ENCODE measurements at regions not wholly inside any gene's neighbourhood (a gene's known extent, or its start where the extent isn't known, plus 50 kb on each side); places are given as distances from the start of the nearest gene placed in this dataset.
"Not testable (repeated sequence)": the region's sequence is repeated elsewhere in the genome, so short reads cannot be mapped to it uniquely, and the experiment has no call there.

DNA sequence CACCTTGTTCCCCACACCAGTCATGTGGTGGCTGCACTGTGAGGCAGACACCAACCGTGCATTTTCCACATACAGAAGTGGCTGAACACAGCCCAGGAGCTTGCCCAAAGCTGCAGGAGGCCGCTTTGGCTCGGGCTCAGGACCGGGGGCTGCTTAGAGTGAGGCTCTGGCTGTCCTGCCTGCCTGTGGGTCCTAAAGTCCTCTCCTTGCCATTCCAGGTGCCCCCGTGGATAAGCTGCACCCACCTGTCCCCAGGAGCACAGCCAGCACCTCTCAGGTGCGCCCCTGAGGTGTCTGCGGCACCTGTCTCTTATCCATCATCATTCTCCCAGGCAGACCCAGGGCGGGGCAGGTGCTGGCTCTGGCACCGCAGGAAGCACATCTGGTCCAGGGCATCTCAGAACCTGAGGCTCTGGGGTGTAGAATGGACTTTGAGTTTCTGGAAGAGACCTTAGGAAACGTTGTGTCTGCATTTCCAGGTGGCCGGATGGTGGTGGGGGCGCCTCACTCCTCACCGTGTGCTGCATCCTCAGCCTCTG is 180.5 kb upstream of the ZNF469 start:
- Histone ChIP-seq H3K27ac (no peak overlapping the region), H3K27me3 (no peaks in the 10 kb centered on the region), H3K4me3 (no peak overlapping the region), H3K9me3 (no peaks in the 10 kb centered on the region), H3K36me3 (no peaks in the 10 kb centered on the region), H3K4me1 (no peaks in the 10 kb centered on the region)
- intact Hi-C loops (cut with DNase I; ENCODE audit: low total_unique reads), result no loop called here
- DNase-seq, result no peak
- 70 to 76% (median 72%) methylated on average over 10 to 13 of the region's 13 CpGs for WGBS, 5 donors
- TF ChIP-seq POLR2A (IDR thresholded peaks at IDR 0.05) (no peak), EP300 (IDR thresholded peaks at IDR 0.05) (no peak), POLR2AphosphoS5 (IDR thresholded peaks at IDR 0.05) (no peak)
- TF ChIP-seq, protein P1, sequence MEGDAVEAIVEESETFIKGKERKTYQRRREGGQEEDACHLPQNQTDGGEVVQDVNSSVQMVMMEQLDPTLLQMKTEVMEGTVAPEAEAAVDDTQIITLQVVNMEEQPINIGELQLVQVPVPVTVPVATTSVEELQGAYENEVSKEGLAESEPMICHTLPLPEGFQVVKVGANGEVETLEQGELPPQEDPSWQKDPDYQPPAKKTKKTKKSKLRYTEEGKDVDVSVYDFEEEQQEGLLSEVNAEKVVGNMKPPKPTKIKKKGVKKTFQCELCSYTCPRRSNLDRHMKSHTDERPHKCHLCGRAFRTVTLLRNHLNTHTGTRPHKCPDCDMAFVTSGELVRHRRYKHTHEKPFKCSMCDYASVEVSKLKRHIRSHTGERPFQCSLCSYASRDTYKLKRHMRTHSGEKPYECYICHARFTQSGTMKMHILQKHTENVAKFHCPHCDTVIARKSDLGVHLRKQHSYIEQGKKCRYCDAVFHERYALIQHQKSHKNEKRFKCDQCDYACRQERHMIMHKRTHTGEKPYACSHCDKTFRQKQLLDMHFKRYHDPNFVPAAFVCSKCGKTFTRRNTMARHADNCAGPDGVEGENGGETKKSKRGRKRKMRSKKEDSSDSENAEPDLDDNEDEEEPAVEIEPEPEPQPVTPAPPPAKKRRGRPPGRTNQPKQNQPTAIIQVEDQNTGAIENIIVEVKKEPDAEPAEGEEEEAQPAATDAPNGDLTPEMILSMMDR (IDR thresholded peaks at IDR 0.05), result no peak

DNA sequence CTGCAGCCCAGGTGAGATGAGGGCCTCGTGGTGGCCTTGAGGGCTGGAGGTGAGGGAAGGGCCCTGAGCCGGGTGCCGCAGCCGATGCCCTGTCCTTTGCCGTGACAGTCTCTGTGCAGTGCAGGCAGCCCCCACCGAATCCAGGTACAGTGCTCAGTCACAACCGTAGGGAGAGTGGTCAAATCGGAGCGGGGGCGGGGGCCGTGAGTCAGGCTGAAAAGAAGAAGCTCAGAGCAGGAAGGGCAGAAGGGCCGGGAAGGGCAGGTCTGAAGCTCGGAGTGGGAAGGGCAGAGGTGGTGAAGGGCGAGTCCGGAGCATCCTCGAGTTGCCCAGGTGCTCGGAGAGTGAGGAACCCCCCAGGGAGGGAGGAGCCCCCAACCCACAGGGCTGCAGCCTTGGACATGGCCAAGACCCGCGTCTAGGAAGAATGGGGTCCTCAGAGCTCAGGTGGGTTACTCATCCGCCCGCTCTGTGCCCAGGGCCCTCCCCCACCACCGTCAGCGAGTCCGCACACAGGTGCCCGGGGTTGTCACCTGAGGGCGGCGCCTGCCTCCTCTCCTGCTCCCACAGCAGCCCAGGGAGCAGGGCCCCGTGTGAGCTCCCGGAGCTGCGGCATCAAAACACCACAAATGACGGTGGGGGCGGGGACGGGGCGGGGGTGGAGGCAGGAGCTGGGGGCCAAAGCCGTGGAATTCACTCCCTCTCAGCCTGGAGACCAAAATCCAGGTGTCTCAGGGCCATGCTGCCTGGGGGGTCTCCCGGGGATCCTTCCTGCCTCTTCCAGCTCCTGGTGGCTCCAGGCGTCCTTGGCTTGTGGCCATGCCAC is 179.7 kb upstream of the ZNF469 start:
- H3K4me3 ChIP-seq; H3K27me3 ChIP-seq; H3K36me3 ChIP-seq; DNase-seq; intact Hi-C loops (cut with DNase I; ENCODE audit: low total_unique reads); H3K27ac ChIP-seq; H3K9me3 ChIP-seq; H3K4me1 ChIP-seq: not testable (repeated sequence)
- WGBS, 5 donors, result 84 to 90% (median 85%) methylated on average over 21 to 37 of the region's 37 CpGs

DNA sequence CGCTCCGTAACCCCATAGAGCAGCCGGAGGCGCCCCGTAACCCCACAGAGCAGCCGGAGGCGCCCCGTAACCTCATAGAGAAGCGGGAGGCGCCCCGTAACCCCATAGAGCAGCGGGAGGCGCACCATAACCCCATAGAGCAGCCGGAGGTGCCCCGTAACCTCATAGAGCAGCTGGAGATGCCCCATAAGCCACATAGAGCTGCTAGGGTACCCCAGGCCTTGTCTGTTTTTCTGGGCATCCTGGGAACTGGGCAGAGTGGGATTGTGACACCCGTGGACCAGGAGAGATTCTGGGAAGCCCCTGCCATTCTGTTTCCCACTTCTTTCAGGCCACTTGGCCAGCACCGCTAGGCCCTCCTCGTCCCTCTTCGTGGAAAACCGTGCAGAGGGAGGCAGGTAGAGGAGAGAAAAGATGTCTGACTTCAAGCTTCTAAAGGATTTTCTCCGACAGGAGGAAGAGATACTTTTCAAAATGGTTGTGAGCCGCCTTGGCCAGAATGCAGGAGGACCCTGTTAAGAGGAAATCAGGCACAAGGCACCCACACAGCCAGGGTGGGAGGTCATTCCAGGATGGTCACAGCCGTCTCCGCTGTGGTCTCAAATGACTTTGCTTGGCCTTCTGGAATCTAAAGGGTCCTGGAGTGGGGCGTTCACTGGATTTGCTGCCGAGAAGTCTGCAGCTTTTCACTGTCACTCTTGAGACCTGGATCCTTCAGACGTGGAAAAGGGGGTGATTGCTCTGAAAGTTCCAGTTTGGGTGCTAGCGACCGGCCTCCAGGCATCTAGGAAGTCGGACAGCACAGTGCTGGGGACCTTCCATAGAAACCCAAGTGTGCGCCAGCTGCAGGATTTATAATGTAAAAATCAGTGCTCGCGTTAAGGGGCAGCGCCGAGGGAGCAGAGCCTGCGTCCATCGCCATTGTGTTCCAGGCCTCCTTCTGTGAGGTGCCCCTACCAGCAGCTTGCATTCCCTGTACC is 178.3 kb upstream of the ZNF469 start:
- H3K36me3 ChIP-seq; H3K27me3 ChIP-seq; H3K9me3 ChIP-seq; intact Hi-C loops (cut with DNase I; ENCODE audit: low total_unique reads); H3K27ac ChIP-seq; DNase-seq; H3K4me1 ChIP-seq; H3K4me3 ChIP-seq: not testable (repeated sequence)
- WGBS, 5 donors, result 79 to 88% (median 86%) methylated on average over 21 to 37 of the region's 37 CpGs

DNA sequence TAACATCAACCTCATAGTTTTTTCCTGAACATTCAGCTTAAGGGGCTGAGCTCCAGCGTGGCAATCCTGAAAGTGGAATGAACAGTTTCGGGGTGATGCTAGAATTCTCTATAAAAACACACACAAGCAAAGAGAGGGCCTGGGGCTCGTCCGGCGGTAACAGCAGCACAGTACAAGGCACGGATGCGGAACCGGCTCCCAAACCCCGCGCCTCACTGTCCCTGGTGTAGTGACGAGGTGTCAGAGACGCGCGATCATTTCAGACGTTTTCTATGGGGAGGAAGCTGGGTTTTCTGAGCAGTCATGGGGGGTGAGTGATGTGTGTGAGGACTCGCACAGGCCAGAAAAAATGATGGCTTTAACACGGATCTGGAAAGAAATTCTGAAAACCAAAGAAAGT is 177.3 kb upstream of the ZNF469 start:
- DNase-seq; H3K36me3 ChIP-seq; H3K4me3 ChIP-seq; intact Hi-C loops (cut with DNase I; ENCODE audit: low total_unique reads); H3K9me3 ChIP-seq; H3K27ac ChIP-seq; H3K4me1 ChIP-seq; H3K27me3 ChIP-seq: not testable (repeated sequence)
- 90 to 92% (median 91%) methylated on average over 17 of the region's 17 CpGs for WGBS, 5 donors

DNA sequence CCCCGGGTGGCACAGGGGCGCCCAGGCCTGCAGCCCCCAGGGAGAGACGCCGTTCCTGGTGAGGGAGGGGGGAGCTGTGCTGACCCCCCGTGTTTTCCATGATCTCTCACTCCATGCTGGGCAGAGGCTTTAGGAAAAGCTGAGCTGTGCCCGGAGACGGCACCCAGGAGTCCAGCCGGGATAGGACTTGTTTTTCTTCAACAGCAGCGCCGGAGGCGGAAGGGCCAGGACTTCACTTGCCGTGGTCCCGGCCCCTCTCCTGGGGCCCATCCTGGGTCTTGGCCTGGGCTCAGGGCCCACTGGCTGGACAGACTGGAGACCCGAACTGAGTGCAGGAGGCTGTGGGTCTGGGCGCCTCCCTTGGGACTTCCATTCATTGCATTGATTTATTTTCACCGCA is 176.8 kb upstream of the ZNF469 start:
- intact Hi-C loops (cut with DNase I; ENCODE audit: low total_unique reads); H3K4me3 ChIP-seq; H3K27ac ChIP-seq; H3K36me3 ChIP-seq; H3K27me3 ChIP-seq; H3K9me3 ChIP-seq; DNase-seq; H3K4me1 ChIP-seq: not testable (repeated sequence)
- WGBS, 5 donors, result 78 to 89% (median 84%) methylated on average over 8 to 15 of the region's 16 CpGs

- H3K9me3 ChIP-seq; H3K27me3 ChIP-seq; H3K27ac ChIP-seq; H3K4me1 ChIP-seq; H3K4me3 ChIP-seq; intact Hi-C loops (cut with DNase I; ENCODE audit: low total_unique reads); DNase-seq; H3K36me3 ChIP-seq: not testable (repeated sequence)
- WGBS, 5 donors, result 84 to 97% (median 88%) methylated on average over 8 to 13 of the region's 22 CpGs
These were observed 176.2 kb upstream of the ZNF469 start for GRCh38 chr16:88206516-88206915.
